Kidney glomerular epithelial cell (primary cell): ENCODE measurements at regions not wholly inside any gene's neighbourhood (a gene's known extent, or its start where the extent isn't known, plus 50 kb on each side); places are given as distances from the start of the nearest gene placed in this dataset.
A peak's percentile ranks its signal among the peaks of the same experiment; 100 is the strongest.

Experiments
- DNase-seq: peaks from one replicate; lab custom pipeline; 2025; lab: John Stamatoyannopoulos, UW

DNA sequence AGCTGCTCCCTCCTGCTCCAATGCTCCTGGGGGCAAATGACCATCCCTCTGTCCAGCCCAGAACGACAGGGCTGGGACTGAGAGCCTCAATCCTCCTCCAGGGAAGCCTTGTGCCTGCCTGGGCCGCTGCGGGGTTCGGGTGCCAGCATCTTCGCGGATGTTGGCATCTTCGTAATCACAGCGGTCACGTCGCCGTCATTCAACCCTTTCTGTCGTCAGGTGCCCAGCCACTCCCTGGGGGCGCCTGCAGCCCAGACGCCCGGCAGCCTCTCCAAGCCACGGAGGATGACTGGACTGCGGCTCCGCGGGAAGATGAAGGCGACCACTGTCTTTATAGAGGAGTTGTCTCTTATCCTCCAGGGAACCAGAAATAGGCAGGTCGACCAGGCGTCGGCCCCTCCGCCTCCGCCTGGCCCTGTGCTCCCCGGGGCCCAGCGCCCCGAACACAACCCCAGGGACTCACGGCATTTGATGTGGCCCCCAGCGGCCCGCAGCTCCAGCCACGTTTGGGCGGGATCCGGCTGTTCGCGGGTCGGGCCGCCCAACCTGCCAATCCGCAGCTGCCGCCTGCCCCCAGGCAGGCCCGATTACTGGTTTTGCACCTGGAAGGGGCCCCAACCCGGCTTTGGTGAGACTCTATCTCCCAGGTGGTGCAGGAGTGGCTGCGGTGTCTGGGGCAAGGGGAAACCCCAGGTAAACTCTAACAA lies 113.9 kb downstream of the THNSL2 start:
- no peak for DNase-seq

DNA sequence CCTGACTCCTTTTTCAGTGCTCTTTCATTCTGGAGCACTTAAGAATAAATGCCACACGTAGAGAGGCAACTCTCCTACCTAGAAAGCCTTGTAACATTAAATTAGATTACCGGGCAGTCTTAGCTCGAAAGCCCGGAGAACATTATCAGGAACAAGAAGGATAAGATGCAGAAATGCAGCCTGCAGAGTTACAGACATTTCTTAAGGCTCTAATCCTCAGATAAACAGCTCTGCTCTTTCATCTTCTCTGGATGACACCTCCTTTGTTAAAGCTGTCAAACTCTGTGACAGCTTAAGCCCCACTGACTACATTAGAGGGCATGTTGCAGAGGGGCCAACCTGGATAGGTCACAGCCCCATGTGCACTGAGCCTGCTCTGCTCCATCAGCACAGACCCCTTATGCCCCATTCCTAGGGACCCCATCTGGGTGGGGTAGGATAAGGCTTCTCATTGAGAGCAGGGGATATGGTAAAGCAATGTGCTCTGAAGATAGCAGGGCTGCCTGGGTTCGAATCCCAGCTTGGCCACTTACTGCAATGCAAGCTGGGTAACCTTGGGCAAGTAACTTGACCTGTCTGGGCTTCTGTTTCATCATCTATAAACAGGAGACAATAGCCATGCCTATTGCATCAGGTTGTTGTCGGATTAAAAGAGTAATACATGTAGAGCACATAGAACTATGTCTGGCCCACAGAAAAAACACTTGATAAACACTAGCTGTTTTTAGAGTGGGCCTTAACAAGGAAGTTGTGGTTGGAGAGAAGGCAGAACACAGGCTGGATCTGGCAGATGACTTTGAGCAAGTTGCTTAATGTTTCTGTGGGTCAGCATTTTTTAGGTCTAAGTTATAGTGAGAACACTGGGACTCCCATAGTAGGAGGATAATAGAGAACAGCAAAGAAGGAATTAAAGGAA lies 111.4 kb downstream of the THNSL2 start:
- DNase-seq: no peak

DNA sequence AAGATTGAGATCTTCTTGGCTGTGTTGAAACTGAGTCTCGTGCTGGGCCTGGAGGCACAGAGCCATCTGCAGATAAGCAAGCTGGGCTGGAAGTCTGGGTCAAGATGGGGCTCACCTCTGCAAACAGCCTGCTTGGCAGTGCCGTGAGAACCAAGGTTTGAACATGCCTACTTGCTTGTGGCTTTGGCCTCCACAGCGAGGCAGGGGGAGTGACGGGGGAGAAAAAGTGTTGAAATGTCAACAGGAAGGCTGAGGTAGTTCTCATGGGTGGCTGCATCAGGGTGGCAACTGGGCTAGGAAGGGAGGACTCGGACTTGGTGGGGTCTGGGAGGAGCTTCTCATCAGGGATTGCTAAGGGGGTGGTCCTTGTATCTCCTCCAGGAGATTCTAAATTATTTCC lies 99.7 kb downstream of the THNSL2 start:
- DNase-seq: no peak

DNA sequence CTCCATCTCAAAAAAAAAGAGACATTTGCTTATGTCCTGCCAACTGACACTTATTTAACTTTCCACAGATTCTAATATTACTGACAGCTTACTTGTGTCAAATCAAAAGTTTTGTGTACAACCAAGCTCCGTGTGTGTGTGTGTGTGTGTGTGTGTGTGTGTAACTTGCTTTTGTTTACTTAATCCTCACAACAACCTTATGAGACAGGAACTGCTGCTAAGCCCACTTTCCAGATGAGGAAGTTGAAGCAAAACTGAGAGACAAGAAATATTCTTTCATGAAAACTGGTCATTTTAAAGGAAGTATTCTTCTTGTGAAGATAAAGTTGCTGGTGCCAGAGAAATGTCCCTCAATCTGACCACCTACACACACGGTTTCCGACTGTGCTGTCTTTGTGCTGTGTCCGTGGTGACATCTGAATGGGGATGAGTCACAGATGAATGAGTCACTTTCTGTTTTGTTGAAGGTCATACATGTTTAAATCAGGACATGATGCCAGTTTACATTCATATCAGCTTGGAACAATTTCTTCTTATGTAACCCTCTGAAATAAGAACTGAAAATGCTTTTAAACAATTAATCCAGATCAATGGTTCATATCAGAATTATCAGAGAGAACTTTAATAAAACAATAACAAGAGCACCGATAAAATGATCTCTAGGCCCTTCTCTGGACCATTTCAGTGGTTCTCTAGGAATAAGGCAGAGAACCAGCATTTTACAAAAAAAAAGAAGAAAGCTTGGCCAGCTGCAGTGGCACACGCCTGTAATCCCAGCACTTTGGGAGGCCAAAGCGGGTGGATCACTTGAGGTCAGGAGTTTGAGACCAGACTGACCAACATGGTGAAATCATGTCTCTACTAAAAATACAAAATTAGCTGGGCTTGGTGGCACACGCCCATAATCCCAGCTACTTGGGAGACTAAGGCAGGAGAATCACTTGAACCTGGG lies 95.5 kb downstream of the THNSL2 start:
- DNase-seq: peak; percentile 10

DNA sequence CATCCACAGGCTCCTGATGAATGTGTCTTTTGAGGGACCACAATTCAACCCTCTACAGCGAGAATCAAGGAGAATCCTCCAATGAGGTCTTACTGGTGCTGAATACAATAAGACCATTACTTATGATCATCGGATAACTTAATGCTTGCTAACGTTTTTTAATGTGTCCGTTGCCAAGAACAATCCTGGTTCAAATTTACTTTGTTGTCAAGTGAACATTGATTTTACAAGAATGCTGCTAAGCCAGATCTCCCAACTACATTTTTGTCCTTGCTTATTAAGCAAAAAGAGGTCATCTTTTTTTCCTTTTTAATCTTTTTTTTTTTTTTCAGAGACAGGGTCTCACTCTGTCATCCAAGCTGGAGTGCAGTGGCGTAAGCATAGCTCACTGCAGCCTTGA lies 93.7 kb downstream of the THNSL2 start:
- no peak for DNase-seq

DNA sequence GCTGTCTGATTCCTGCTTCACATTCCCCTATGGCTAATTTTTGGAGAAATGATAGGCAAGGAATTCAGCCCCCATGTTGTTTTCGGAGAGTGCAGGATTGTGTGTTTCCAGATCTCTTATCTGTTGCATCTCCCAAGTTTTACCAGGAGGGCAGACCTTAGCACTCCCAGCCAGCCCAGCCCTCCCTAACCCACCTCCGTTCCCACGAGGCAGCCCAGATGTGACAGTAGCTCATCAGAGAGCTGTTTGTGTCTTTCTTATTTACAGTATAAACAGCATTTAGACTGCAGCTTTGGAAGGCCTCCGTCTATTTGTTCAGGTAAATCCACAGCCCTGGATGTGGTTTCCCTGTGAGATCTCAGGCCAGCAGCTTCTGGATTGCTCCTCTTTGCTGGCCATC lies 91.6 kb downstream of the THNSL2 start:
- DNase-seq: no peak

DNA sequence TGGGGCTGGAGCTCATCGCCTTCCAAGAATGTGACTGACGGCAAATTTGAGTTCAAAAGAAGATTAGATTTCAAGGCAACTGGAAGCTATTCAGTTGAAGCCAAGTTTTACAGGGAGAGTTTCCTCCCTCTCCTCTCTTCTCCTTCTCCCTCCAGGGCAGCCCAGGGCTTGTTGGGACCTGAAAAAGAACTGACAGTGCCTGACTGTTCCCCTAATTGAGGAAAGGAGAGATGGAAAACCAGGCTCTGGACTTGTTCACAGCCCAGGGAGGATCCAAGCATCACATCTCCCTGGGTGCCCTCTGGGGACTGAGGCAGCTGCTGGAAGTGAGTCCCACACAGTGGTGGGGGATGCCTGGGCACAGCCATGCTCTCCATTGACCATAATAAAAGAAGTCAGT lies 88.1 kb downstream of the THNSL2 start:
- DNase-seq: no peak

DNA sequence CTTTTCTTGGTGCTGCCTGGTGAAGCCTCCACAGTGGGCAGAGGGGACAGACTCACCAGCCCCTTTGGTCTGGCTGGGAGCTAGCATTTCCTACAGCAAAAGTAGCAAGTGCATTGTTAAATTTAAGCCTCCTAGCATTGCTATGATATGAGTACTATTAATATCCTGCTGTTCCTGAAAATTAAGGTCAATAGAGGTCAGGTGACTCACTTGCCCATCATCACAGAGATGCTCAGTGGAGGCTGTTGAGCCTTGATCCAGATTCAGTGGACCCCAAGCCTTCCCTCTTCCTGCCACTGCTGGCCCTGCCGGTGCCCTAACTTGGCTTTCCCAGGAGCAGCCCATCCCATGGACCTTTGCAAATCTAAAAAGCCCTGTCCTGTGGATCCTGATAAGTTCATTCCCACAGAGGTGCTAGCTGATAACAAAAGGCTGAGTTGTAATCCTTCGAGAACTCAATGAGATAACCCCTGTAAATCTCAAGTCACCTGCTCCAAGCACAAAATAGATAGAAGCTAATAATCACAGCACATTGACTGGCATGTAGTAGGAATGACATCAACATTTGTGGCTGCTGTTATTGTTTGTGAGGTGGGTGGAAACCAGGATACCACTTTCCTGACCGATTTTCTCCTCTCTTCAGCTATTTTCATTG lies 84.4 kb downstream of the THNSL2 start:
- DNase-seq: no peak

DNA sequence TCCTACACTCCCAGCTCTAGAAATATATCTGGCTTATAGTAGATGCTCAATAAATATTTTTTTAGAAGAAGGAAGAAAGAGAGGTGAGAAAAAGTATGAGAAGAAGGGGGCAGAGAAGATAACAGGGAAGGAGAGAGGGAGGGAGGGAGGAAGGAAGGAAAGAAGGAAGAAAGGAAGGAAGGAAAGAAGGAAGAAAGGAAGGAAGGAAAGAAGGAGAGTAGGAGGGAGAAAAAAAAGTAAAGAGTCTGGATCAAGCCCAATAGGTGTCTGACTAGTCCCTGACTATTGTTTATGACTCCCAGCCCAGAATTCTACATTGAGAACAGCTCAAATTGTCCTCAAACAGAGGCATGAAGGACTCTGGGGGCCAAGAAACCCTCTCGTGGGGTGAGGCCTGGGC lies 83.9 kb downstream of the THNSL2 start:
- DNase-seq: no peak

DNA sequence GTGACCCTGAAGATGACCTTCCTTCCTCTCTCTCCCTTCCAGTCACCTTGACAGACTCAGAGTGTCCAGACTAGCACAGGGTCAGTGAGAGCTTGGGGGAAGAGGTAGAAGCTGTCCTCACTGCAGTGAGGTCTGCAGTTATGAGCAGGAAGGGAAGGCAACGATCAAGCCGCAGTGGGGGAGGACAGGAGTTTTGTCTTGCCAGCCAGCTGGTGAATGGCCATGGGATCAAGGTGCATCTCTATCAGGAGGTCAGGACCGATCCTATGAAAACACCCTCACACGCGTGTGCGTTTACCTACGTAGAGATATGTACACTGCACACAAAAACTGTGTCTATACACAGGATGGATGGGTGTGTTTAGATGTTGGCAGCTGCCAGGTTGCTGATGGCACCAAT lies 83.2 kb downstream of the THNSL2 start:
- no peak for DNase-seq

DNA sequence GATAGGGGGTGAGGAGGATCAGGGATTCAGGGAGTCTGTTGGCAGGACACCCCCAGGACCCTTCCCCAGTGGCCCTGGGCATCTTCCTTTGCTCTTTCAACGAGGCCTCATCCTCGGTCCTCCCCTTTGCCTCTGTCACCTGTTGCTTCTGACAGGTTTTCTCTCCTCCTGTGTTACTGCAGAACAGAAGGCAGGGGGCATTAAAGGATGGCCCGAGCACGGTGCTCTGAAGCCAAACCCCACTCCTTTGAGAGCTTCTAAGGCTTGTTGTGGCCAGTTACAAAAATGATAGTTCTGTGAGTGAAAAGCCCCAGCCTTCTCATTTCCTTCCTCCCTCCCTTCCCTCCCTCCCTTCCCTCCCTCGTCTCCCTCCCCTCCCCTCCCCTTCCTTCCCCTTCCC lies 82.5 kb downstream of the THNSL2 start:
- DNase-seq: no peak

DNA sequence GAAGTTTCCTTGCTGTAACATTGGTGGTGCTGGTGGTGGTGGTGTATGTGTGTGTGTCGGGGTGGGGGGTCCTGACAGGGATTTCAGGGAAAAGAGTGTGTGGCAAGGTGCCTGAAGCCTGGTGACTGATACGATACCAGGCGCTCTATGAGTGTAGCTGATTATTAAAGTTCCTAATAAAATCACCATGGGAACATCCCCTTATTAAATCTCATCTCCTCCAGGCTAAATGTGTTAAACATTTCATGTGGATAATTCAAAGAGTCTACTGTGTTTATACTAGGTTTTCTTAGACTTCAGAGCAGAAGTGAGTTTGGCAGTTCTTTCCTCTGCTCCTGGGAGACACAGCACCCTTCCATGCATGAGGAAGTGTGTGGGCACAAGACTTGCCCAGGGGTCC lies 82.0 kb downstream of the THNSL2 start:
- DNase-seq: no peak

DNA sequence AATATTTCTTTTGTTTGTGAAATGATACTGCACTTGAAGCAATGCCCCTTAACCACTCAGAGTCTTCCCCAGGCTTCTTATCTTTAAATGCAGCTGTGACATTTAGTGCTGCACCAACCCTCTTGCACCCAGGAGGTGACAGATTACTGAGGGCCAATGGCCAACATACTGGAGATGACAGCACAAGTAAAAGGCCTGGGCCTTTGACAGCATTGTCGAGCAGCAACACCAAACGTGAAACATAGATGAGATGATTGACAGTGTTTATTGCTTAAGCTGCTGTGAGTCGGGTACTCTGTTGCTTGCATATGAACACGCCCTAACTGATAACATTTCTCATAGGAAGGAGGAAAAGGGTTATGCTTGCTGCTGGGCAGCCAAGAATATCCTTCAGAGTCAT lies 80.3 kb downstream of the THNSL2 start:
- no peak for DNase-seq

DNA sequence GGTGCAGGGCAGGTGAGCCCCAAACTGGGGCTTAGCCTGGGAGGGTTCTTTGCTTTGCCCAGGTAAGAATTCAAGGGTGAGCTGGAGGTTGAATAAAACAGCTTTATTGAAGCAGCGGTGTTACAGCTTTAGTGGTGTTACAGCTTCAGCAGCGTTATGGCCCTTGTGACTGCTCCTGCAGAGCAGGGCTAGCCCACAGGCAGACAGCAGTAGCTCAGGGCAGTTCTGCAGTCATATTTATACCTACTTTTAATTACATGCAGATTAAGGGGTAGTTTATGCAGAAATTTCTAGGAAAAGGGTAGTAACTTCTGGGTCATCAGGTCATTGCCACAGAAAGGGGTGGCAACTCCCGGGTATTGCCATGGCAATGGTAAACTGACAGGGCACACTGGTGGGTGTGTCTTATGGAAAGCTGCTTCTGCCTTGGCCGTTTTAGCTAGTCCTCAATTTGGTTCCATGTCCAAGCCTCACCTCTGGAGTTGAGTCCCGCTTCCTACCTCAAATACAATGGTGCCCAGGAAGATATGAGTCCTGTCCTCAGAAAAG lies 78.2 kb downstream of the THNSL2 start:
- DNase-seq: no peak

DNA sequence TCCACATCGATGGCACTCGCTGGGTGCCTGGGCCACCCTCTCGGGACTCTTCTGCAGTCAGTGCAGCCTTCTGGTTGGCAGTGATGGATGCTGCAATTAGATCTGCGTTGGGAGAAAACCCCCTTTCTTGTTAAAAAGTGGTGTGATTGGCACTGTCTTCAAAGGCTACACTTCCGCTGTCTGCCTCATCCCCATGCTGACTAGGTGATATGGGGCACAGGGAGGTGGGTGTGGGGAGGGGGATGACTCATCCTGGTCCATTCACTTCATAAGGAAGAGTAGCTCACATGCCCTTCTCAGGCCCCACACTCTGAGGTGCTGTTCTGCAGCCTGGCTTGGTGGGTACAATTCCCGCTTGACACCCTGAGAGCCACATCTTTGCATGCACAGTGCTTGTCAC lies 77.4 kb downstream of the THNSL2 start:
- no peak for DNase-seq

DNA sequence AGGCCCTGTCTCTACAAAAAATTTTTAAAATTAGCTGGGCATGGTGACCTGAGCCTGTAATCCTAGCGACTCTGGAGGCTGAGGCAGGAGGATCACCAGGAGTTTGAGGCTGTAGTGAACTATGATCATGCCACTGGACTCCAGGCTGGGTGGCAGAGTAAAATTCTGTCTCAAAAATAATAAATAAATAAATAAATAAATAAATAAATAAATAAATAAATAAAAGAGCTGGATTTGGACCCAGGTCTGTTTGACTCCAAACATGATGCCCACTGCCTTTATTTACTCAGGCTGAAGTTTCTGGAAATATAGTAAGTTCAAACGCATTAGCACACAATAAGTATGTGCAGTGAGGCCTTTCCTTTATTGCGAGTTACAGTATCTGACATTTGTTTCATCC lies 75.0 kb downstream of the THNSL2 start:
- no peak for DNase-seq

DNA sequence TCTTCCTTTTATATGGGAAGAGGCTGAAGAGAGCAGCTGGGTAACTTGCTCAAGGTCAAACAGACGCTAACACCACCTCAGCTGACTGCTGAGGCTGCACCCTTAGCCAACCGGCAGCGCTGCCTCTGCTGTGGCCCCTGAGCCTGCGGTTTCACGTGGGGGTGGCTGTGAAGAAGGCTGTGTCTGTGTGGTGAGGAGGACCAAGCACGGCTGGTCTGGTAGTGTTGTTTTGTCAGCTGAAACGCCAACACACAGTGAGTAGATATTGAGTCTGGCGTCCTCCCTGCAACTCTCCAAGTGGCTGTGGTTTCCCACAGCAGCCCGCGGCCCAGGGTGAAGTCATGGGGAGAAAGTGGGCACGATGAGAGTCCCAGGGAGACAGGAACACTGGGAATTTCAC lies 69.6 kb downstream of the THNSL2 start:
- DNase-seq: no peak

DNA sequence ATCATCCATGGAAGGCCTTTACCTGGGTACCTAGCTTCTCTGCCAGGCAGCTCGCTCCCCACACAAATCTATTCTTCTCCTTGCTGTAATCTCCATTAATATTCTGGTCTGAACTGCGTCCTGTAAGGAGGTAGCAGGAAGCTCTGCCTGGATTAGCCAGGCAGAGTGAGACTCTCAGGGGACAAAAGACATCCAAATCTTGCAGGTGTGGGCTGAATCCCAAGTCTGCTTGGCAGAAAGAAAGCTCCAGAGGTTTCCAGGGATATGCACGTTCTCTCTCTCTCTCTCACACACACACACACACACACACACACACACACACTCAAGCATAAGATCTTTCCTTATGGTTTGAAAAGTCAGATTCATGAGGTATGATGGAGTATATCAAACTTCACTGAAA lies 66.5 kb downstream of the THNSL2 start:
- DNase-seq: no peak
